Tibial nerve (tissue), 4 donors: ENCODE measurements at regions not wholly inside any gene's neighbourhood (a gene's known extent, or its start where the extent isn't known, plus 50 kb on each side); places are given as distances from the start of the nearest gene placed in this dataset.

Source experiments
- EP300 ChIP-seq, 2 donors: sonication (generic); formaldehyde crosslinking; IDR thresholded peaks; one replicate each; pipeline ENCODE4 v1.6.1; 2017; ENCODE audit warnings: antibody characterized with exemption in 2 of 2, mild to moderate bottlenecking in 1 of 2
- POLR2A ChIP-seq, 2 donors: fragments of 450-650 bp; IDR thresholded peaks; one replicate each; pipeline ENCODE4 v1.6.1; 2017; ENCODE audit warnings: antibody characterized with exemption in 2 of 2, mild to moderate bottlenecking in 2 of 2, moderate library complexity in 2 of 2
- TF ChIP-seq, protein P1 (sequence below), 5 experiments: fragments of 200-600 bp in 3 of 5; fragments of 450-650 bp in 2 of 5; sonication (generic) in 3 of 5; IDR thresholded peaks; one replicate each; pipeline ENCODE4 v1.5.1; 2016 to 2019; ENCODE audit warnings: antibody characterized with exemption in 5 of 5, mild to moderate bottlenecking in 3 of 5, moderate library complexity in 2 of 5

DNA sequence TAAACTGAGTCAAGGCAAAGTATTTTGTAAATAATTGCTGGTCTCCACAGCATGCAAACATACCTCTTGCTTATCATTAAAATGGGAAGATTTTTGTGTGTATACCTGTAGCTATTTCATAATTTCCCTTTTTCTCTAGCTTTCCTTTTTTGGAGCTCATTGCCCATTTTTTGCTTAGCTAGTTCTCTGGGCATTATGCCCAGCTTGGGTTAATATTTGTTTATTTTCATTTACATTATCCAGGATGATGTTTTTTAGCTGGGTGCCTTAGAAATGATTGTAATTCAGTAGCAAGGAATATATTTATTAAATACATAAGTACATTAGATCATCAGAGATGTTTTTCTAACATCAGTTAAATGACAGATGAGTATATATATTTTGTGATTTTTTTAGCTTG, 1271.7 kb upstream of the GBE1 start:
- TF ChIP-seq, protein P1, sequence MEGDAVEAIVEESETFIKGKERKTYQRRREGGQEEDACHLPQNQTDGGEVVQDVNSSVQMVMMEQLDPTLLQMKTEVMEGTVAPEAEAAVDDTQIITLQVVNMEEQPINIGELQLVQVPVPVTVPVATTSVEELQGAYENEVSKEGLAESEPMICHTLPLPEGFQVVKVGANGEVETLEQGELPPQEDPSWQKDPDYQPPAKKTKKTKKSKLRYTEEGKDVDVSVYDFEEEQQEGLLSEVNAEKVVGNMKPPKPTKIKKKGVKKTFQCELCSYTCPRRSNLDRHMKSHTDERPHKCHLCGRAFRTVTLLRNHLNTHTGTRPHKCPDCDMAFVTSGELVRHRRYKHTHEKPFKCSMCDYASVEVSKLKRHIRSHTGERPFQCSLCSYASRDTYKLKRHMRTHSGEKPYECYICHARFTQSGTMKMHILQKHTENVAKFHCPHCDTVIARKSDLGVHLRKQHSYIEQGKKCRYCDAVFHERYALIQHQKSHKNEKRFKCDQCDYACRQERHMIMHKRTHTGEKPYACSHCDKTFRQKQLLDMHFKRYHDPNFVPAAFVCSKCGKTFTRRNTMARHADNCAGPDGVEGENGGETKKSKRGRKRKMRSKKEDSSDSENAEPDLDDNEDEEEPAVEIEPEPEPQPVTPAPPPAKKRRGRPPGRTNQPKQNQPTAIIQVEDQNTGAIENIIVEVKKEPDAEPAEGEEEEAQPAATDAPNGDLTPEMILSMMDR (IDR thresholded peaks at IDR 0.05) = no peak
- no peak for TF ChIP-seq POLR2A (IDR thresholded peaks at IDR 0.05)
- TF ChIP-seq EP300 (IDR thresholded peaks at IDR 0.05) = no peak
